ENCODE measurements at regions not wholly inside any gene's neighbourhood (a gene's known extent, or its start where the extent isn't known, plus 50 kb on each side); places are given as distances from the start of the nearest gene placed in this dataset.
"Not testable (repeated sequence)": the region's sequence is repeated elsewhere in the genome, so short reads cannot be mapped to it uniquely, and the experiment has no call there.

DNA sequence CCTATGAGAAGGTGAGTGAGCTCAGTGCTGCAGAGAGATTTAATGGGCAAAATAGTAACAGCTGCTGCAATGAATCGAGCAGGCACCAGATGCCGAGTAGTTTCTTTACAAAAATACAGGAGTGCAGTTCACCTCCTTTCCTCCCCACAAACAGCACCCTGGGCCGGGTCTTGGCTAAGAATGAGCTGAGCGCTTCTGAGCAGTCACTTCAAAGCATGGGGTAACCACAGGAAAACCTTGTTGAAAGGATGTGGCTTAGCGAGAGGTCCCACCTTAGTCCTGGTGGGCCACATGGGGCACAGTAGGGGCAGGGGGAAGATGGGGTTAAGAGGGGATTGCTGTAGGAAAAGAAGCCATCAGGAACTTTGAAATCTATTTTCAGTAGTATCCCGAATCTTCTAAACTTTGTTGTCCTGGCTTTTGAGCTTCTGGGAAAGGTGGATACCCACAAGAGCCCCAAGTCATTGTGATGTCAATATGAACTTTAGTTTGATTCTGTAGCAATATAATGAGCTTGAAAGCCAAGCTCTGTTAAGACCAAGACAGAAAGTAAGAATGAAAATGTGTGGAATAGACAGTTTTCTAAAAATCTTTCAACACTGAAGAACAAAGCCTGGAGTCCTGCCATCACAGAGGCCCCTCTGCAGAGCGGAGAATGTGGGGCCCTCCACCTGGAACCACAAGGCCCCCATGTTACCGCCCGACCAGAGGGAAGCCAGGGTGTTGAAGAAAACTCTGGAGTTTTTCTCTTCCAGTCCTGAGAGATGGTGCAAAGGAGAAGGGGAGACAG lies 101.0 kb upstream of the ZNF236 start:
- no peak for DNase-seq (ENCODE audit: low spot score)

DNA sequence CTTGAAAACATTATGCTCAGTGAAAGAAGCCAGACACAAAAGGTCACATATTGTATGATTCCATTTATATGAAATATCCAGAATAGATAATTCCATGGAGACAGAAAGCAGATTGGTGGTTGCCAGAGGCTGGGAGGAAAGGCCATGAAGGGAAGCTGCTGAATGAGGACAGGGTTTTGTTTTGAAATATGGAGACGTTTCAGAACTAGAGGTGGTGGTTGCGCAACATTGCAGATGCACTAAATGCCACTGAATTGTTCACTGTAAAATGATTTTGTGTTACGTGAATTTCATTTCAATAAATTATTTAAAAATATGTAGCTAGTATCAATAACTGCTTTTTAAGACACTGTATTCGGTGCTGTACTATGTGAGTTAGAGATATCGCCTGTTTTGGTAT lies 101.7 kb upstream of the ZNF236 start:
- DNase-seq (ENCODE audit: low spot score), result no peak

DNA sequence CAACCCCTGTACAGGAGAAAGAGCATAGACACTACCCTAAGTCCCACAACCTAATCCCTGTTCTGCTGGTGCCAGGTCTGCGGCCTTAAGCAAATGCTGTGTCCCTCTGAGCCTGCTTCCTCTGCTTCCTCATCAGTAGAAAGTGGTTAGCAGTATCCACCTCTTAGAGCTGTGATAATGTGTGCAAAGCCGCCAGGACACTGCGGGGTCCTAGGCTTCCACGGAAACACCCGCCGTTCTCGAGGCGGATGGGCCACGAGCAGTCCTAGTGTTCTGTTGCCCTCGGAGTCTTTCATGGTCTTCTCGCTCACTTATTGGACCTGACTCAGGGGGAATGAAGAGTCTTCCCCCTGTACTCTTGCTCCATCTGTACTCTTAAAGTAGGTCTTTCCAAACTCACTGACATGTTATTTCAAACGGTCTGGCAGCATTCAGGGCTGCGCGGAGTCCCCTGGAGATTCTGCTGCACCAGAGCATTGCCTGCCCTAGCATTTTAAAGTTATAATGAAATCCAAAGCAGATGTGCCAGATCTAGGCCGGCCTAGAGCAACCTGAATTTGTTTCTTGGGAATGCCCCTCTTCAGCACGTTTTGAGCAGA lies 107.2 kb upstream of the ZNF236 start:
- no peak for DNase-seq (ENCODE audit: low spot score)

DNA sequence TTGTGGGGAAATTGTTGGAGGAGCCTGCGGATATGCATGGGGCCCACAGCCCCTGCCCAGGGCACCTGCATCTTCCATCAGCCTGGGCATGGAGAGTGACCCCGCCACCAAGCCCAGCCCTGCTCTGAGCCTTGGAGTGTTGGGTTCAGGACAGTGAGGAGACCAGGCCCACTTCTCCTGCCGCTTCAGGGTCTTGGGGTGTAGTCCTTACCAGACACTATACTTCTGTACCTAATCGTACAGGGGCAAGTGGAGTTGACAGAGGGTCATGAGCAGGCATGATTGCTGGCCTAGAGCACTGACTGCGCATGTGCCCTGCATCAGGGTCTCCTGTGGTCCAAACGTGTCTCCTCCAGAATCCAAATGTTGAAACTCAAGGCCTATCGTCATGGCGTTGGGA lies 108.9 kb upstream of the ZNF236 start:
- no peak for DNase-seq (ENCODE audit: low spot score)

DNA sequence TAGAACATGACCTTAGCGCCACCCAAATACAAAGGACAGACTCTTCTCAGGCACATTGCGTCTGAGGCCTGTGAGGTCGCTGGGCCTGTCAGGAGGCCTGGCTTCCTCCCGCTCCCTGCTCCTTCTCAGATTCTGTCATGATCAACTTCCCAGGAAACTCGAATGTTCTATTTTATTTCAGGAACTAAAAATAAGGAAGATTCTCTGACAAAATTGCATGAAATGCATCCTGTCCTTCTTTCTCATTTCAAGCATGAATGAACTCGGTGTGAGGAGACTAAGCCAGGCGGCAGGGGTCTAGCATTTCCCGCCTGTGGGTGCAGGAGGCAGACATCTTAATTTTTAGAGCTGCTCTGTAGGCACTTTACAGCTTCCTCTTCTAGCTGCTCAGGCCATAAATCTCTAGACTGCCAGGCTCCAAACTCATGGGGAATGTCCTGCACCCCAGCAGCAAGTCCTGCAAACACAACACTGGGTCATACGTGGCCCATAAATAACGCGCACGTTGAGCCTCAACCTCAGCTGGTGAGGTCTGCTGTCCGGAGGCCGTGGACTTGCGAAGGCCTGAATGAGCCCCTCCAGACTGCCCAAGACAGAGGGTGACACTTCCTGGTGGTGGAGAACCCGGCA lies 109.7 kb upstream of the ZNF236 start:
- DNase-seq (ENCODE audit: low spot score), result no peak

DNA sequence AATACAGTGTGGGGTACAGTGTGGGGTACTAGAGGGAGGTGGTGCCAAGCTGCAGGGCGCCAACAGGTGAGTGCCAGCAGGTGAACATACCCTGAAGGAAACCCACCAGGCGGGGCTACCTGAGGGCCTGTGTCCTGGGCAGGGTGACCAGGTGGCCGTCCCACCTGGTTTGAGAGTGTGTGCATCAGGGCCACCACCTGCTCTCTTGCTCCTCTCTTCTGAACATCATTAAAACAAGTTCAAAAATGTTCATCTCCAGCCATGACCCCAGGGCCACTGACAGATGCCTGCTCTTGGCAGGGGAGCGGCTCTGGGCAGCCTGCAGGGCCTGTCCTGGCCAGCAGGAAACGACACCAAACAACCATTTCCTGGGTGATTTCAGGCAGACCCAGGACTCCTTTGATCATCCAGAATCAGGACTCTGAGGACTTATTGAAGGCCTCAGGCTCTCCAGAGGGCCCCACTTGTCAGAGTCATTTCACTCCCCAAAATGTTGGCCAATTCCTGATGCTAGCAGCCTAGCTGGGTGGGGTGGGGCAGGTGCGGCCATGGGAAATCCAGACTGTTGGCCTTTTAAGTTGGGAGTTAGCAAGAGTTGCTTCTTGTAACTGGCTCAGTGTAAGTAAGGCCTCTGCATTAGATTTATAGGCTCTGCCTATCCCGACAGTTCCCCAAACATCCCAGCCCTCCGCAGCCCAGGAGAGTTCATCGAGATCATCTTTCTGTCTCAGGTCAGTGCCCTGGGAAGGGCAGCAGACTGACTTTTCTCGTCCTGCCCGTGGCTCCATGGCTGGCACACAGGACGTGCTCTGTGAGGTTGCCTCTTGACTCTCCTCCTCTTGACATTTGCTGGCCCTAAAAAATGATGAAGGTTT lies 111.5 kb upstream of the ZNF236 start:
- no peak for DNase-seq (ENCODE audit: low spot score)

DNA sequence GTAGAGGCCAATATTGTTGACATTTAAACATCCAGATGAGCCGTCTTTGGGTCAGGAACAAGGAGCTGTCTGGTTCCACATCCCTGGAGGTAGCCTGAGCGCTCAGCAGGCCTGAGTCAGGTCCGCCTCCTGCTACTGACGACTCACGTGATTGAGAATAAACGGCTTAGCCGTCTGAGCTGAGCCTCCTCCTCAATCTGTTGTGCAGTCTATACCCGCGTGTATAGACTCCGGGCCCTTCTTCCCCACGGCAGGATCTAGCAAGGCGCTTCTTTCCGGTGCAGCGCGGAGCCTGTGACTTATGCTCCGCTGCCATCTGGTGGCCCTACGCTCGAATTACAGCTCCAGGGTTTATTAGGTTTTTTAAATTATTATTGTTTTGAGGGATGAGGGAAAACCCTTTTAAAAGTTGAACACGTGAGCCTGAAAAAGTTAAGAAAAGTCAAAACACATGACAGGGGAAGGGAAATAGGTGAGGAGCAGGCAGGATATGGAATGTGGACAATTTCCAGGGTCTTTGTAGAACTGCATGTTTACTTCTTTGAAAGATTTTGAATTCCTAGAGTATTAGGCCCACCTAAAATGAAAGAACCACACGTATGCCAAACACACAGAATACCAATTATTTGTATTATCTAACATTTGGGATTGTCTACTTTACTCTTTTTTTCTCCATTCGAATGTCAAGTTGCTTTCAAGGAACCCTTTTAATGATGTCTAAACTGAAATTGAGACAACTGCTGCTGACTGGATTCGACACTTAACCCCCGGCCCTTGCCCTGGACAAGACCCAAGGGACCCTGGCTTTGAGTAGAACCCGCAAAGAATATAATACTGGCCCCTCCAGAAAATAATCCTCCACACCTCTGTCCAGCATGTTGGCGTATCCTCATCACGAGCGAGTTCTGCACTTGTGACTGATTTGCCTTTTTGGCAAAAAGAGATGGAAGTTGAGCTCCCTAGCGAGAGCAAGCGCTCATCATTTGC lies 112.4 kb upstream of the ZNF236 start:
- peak; percentile 53 for DNase-seq (ENCODE audit: low spot score)

DNA sequence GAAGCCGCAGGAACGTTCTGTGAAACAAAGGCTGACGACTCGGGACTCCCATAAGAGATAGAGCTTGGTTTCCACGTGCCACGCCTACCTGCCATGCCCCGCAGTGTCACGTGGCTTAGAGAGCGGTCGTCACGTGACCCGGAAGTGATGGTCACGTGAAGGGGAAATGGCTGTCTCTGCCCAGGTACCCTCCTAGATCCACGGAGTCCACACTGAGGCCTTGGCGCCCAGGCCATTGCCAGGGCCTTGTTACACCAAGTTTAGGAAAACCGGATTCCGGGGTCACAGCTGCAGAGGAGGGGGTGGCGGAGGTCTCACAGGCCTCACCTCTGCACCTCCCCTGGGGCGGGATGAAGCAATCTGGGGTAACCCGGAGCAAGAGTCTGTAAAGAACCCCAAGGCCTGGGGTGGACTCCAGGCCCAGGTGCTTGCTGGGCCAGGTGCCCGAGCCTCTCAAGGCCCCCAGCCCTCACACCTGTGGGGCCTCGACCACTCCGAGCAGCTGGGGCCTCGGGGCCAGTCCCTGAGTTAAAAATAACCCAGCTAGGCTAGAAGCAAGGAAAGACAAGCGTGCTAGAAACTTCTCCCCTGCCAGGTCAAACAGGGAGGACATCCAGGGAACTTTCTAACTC lies 113.5 kb upstream of the ZNF236 start:
- DNase-seq (ENCODE audit: low spot score), result no peak

DNA sequence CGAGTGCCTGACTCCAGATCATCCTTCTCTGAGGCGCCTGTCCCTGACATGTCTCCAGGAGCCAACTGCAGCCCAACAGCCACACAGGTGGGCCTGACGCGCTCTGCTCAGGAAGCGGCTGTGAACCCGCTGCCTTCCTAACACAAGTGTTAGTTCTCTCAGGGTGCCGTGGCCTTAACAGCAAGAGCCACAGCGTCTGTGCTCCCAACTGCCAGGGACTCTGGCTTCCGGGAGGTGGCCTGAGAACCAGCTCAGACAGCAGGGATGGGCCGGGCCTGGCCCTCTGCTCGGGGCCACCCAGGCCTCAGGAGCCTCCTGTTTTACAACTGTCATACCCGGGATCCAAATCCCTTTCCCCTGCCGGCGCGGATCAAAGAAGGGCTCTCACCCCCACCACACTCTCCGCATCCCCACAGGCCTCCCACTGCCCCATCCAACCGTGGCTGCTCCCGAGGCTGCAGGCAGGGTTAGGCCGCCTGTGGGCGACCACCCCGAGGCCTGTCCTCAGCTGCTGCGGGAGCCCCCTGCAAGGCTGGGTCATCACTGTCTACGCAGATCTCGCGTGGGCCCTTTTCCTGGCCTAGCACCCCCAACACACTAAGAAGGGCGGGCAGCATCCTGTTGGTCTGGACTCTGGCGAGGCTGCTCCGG lies 114.2 kb upstream of the ZNF236 start:
- DNase-seq (ENCODE audit: low spot score), result no peak

DNA sequence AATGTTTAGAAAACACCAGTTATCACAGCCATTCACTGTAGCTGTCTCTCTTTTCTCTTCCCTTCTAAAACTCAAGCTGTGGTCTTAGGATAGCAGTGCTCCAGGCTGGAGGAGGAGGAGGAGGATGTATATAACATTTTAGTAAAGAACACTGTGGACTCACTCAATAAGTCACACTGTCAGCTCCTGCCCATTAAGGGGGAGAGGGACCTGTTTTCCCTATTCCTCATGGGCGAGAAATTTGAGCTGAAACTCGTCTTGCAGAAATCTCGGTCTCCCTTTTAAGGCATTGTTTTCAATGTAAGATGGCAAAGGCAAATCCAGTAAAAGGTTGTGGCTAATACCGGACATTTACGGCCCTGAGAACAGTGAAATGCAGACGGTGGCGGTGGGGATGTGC lies 114.8 kb upstream of the ZNF236 start:
- no peak for DNase-seq (ENCODE audit: low spot score)

DNA sequence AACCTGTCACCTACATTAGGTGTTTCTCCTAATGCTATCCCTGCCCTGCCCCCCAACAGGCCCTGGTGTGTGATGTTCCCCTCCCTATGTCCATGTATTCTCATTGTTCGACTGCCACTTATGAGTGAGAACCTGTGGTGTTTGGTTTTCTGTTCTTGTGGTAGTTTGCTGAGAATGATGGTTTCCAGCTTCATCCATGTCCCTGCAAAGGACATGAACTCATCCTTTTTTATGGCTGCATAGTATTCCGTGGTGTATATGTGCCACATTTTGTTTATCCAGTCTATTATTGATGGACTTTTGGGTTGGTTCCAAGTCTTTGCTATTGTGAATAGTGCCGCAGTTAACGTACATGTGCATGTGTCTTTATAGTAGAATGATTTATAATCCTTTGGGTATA lies 117.8 kb upstream of the ZNF236 start:
- DNase-seq (ENCODE audit: low spot score), result not testable (repeated sequence)

DNA sequence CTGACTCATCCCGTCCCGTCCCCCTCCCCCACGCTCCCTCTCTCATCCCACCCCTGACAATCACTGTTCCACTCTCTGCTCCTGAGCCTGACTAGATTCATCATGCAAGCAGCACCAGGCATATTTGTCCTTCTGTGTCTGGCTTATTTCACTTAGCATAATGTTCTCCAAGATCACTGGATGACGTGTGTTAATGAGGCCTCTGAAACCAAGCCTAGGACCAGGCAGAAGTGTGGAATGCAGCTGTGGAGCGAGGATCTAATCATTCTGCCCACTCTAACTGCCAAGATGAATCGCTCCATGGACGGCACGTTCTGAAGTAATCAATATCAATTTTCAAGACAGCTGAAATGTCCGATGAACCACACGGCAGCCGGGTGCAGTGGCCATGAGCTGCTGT lies 122.4 kb upstream of the ZNF236 start:
- DNase-seq (ENCODE audit: low spot score), result no peak

DNA sequence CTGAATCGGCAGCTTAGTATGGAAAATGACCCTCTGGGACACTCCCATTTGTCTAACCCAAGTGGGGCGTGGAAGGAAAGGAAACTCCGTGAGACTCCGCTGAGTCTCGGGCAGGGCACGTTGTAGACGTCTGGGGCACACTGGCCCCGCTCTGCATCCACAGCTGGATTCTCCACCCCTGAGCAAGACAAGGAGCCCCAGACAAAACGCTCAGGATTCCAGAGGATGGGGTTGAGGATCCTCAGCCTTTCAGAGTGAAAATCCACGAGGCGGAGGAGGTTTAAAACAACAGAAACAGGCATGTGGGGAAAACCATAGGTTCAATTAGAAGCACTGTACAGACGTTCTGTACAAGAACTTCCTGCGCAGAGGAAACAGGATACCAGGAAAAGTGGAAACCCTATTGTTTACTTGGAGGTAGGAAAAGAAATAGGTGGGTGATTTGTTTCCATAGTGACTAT lies 124.9 kb upstream of the ZNF236 start:
- no peak for DNase-seq (ENCODE audit: low spot score)

DNA sequence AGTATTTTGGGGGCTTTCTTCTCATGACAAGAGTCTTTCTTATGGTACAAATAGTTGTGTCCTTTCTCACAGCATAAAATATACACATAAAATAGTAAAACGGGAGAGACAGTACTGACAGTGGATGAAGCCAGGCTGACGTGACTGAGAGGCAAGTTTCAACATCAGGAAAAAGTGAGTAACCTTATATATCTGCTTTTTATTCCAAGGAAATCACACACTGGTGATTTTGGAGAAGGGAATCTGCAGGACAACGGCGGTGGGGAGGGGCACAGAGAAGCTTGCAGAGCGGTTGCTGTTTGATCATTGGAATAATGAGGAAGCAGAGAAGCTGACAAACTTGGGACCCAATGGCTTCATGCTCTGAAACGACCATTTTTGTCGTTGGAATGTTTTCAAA lies 130.6 kb upstream of the ZNF236 start:
- no peak for DNase-seq (ENCODE audit: low spot score)

DNA sequence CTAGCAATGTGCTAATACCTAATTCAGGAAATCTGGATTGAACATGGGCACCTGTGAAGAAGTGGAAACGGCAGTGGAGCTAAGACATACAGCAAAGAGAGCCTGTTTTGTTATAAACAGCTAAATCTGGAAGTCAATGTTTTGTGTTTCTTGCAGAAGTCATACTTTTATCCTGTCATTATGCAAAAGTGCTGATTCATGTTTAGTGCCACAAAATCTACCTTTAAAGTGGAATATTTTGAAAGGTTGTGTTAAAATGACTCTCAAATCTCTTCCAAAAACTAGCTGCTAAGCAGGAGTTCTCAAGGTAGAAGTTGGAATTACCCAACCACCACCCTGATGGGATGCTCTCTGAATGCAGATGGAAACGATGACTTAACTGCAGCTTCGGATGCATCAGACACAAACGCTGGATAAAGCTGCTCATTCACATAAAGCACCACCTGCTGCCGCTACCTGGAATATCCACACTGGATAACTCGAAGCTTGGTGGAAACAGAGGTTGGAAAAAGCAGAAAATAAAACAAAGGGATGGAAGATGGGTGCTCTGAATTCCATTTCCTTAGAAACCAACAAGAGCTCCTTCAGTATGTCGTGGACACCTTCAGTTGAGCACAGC lies 132.6 kb upstream of the ZNF236 start:
- peak; percentile 45 for DNase-seq (ENCODE audit: low spot score)

DNA sequence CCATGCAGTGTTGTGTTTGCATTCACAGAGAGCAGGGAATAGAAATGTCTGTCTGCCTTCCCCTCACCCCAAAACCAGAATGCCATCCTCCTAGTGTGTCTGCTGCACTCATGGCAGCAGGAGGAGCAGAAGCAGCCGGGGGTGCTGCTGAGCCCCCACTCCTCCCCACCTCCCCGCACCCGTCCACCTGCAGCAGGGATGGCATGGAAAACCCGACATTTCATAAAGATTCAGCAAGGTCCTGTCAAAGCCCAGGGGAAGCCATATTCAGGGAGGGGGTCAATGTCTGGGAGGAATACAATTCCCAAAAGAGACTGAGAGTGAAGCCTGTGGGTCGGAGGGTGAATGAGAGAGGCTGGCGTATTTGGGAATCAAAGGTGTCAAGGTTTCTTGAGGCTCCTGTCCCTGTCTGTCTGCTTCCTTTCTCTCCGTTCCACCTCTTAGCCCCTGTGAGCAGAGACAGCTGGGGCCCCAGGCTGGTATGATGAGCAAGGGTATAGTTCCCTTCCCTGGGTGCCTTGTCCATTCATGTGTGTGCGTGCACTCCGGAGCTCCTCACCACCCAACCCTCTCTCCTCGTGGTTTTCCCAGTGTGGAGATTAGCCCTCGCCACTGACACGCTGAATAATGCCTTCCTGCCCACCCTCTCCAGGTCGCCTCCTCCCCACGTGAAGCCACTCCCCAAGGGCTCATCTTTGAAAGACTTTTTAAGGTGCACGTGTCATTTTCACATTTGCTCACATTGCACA lies 133.5 kb upstream of the ZNF236 start:
- no peak for DNase-seq (ENCODE audit: low spot score)

DNA sequence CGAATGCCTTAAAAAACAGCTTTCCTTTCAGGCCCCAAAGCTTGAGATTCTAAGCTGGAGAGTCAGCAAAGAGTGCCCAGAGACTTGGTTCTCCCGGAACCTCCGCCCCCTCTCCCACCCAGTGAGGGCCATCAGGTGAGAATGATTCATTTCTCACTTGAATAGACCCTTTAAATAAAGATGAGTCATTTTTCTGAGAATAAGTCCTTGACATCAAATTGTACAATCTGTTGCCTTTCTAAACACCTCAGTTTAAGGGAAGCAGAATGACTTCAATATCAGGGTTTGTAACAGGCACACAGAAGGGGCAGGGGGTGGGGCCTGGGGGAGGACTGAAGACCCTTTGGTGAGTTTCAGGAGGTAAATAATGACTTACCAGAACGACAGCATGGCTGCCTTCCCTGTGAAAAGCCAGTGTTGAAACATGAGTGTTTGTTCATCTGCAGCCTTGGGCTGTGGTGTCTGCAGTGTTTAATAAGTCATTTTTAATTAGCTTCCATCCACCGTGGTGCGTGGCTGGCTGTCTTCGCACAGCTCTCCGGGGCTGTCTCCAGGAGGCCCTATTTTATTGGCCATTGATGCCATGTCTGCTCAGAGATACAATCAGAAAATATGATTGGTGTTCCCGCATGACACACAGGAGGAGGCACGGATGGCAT lies 134.9 kb upstream of the ZNF236 start:
- no peak for DNase-seq (ENCODE audit: low spot score)

DNA sequence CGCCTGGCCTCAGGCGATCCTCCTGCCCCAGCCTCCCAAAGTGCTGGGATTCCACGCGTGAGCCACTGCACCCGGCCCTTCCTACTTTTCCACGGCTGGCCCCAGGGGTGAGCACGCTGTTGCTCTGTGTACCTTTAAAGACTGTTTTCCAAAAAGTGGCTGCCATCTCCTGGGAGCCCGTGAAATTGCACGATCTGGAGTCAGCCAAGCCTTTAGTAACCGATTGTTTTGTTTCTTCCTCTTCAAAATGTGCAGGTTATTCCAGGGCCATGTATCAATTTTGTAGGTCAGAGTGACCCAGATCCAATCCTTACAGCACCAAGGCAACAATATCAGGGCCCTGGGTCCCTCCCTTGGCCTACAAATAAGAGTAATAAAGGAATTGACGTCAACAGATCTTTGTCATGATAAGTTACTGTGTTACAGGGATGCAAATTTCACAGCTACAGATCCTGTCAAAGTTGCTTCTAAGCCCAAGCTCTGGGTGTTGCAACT lies 135.6 kb upstream of the ZNF236 start:
- peak; percentile 50 for DNase-seq (ENCODE audit: low spot score)

Measured in putamen (tissue), 1 donor.